ENCODE measurements at regions not wholly inside any gene's neighbourhood (a gene's known extent, or its start where the extent isn't known, plus 50 kb on each side); places are given as distances from the start of the nearest gene placed in this dataset.

GRCh38 chr3:106731230-106731629 is 646.0 kb upstream of the CCDC54 start:
- Histone ChIP-seq H3K36me3 (ENCODE audit: control insufficient read depth in 4 of 4, insufficient read depth in 4 of 4, low read length in 4 of 4) (no peaks in the 10 kb centered on the region), H3K27me3 (ENCODE audit: control insufficient read depth in 3 of 3, insufficient read depth in 3 of 3, low read length in 2 of 3) (no peaks in the 10 kb centered on the region), H3K27ac (ENCODE audit: low read depth in 1 of 2, low read length in 1 of 2) (no peak overlapping the region), H3K4me3 (no peak overlapping the region), H3K9ac (ENCODE audit: insufficient read depth in 1 of 2, low read length in 2 of 2) (no peak overlapping the region), H3K4me1 (ENCODE audit: control insufficient read depth in 5 of 5, insufficient read depth in 5 of 5, low read length in 5 of 5) (no peaks in the 10 kb centered on the region), H3K9me3 (ENCODE audit: control insufficient read depth in 4 of 4, insufficient read depth in 3 of 4, low read length in 3 of 4) (no peaks in the 10 kb centered on the region)
- ATAC-seq (ENCODE audit: insufficient read depth, low FRiP score) (no peak), DNase-seq (no peak)
- no peak for TF ChIP-seq CTCF (IDR thresholded peaks at IDR 0.05; ENCODE audit: control extremely low read depth, extremely low read depth)
- WGBS, 2 donors: 87 to 90% methylated on average over 2 of the region's 2 CpGs

GRCh38 chr3:106734712-106735111 is 642.5 kb upstream of the CCDC54 start:
- no peak overlapping the region for H3K27ac ChIP-seq (ENCODE audit: low read depth in 1 of 2, low read length in 1 of 2)
- ATAC-seq (ENCODE audit: insufficient read depth, low FRiP score) (no peak), DNase-seq (no peak)
- H3K9ac ChIP-seq (ENCODE audit: insufficient read depth in 1 of 2, low read length in 2 of 2): no peak overlapping the region
- H3K36me3 ChIP-seq (ENCODE audit: control insufficient read depth in 4 of 4, insufficient read depth in 4 of 4, low read length in 4 of 4): no peaks in the 10 kb centered on the region
- 91% methylated on average over 1 of the region's 1 CpG for WGBS, 2 donors
- H3K4me3 ChIP-seq: no peak overlapping the region
- H3K27me3 ChIP-seq (ENCODE audit: control insufficient read depth in 3 of 3, insufficient read depth in 3 of 3, low read length in 2 of 3): no peaks in the 10 kb centered on the region
- no peaks in the 10 kb centered on the region for H3K9me3 ChIP-seq (ENCODE audit: control insufficient read depth in 4 of 4, insufficient read depth in 3 of 4, low read length in 3 of 4)
- H3K4me1 ChIP-seq (ENCODE audit: control insufficient read depth in 5 of 5, insufficient read depth in 5 of 5, low read length in 5 of 5): no peaks in the 10 kb centered on the region
- TF ChIP-seq CTCF (IDR thresholded peaks at IDR 0.05; ENCODE audit: control extremely low read depth, extremely low read depth): no peak

GRCh38 chr3:106737265-106737664 is 640.0 kb upstream of the CCDC54 start:
- Histone ChIP-seq H3K36me3 (ENCODE audit: control insufficient read depth in 4 of 4, insufficient read depth in 4 of 4, low read length in 4 of 4) (no peaks in the 10 kb centered on the region), H3K9me3 (ENCODE audit: control insufficient read depth in 4 of 4, insufficient read depth in 3 of 4, low read length in 3 of 4) (no peaks in the 10 kb centered on the region), H3K4me3 (no peak overlapping the region), H3K4me1 (ENCODE audit: control insufficient read depth in 5 of 5, insufficient read depth in 5 of 5, low read length in 5 of 5) (no peaks in the 10 kb centered on the region), H3K9ac (ENCODE audit: insufficient read depth in 1 of 2, low read length in 2 of 2) (no peak overlapping the region), H3K27me3 (ENCODE audit: control insufficient read depth in 3 of 3, insufficient read depth in 3 of 3, low read length in 2 of 3) (no peaks in the 10 kb centered on the region), H3K27ac (ENCODE audit: low read depth in 1 of 2, low read length in 1 of 2) (no peak overlapping the region)
- ATAC-seq (ENCODE audit: insufficient read depth, low FRiP score) (no peak), DNase-seq (no peak)
- TF ChIP-seq CTCF (IDR thresholded peaks at IDR 0.05; ENCODE audit: control extremely low read depth, extremely low read depth): no peak
- 88 to 91% methylated on average over 1 of the region's 1 CpG for WGBS, 2 donors

- Histone ChIP-seq H3K27ac (ENCODE audit: low read depth in 1 of 2, low read length in 1 of 2) (no peak overlapping the region), H3K4me3 (no peak overlapping the region), H3K9ac (ENCODE audit: insufficient read depth in 1 of 2, low read length in 2 of 2) (no peak overlapping the region), H3K27me3 (ENCODE audit: control insufficient read depth in 3 of 3, insufficient read depth in 3 of 3, low read length in 2 of 3) (no peaks in the 10 kb centered on the region), H3K9me3 (ENCODE audit: control insufficient read depth in 4 of 4, insufficient read depth in 3 of 4, low read length in 3 of 4) (no peaks in the 10 kb centered on the region), H3K36me3 (ENCODE audit: control insufficient read depth in 4 of 4, insufficient read depth in 4 of 4, low read length in 4 of 4) (no peaks in the 10 kb centered on the region), H3K4me1 (ENCODE audit: control insufficient read depth in 5 of 5, insufficient read depth in 5 of 5, low read length in 5 of 5) (no peaks in the 10 kb centered on the region)
- TF ChIP-seq CTCF (IDR thresholded peaks at IDR 0.05; ENCODE audit: control extremely low read depth, extremely low read depth): no peak
- DNase-seq (no peak), ATAC-seq (ENCODE audit: insufficient read depth, low FRiP score) (no peak)
- 71 to 76% methylated on average over 1 of the region's 1 CpG for WGBS, 2 donors
Measured at GRCh38 chr3:106740116-106740515, 637.1 kb upstream of the CCDC54 start.
